LHCN-M2 (cell line): ENCODE measurements at regions not wholly inside any gene's neighbourhood (a gene's known extent, or its start where the extent isn't known, plus 50 kb on each side); places are given as distances from the start of the nearest gene placed in this dataset.

Experiments
- DNase-seq: peaks from one replicate; pipeline ENCODE4 v3.0.0-alpha.2; 2012; ENCODE audit warnings: low read depth

GRCh38 chr3:31452495-31453106 is 80.1 kb upstream of the STT3B start:
- no peak for DNase-seq

GRCh38 chr3:31453430-31453829 is 79.3 kb upstream of the STT3B start:
- no peak for DNase-seq

- DNase-seq = no peak
Measured at GRCh38 chr3:31455524-31455923, 77.2 kb upstream of the STT3B start.

GRCh38 chr3:31456373-31456772 is 76.4 kb upstream of the STT3B start:
- no peak for DNase-seq

GRCh38 chr3:31461426-31461825 is 71.3 kb upstream of the STT3B start:
- DNase-seq = no peak

GRCh38 chr3:31462050-31462569 is 70.6 kb upstream of the STT3B start:
- DNase-seq = no peak

- peak; percentile 42 for DNase-seq
Measured at GRCh38 chr3:31465999-31466398, 66.7 kb upstream of the STT3B start.

GRCh38 chr3:31466866-31467265 is 65.9 kb upstream of the STT3B start:
- DNase-seq = no peak

- no peak for DNase-seq
Measured at GRCh38 chr3:31468433-31468832, 64.3 kb upstream of the STT3B start.

DNA sequence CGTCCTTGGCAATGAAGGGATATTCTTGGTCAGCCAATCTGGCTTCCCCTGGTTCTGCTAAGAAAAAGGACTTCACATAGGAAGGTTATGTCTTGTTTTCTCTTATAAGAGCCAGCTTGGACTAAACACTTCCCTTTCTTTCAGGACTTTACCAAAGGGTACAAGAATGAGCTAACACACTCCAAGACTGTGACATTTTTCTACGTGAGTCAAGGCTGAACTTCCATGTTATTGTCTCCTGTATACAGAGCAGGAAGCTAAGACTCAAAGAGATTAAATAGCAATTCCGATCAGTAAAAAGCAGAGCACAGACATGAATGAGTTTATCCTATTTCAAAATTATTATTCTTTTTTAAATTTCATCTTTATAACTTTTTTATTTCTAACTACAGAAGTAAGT is 63.3 kb upstream of the STT3B start:
- DNase-seq = no peak

DNA sequence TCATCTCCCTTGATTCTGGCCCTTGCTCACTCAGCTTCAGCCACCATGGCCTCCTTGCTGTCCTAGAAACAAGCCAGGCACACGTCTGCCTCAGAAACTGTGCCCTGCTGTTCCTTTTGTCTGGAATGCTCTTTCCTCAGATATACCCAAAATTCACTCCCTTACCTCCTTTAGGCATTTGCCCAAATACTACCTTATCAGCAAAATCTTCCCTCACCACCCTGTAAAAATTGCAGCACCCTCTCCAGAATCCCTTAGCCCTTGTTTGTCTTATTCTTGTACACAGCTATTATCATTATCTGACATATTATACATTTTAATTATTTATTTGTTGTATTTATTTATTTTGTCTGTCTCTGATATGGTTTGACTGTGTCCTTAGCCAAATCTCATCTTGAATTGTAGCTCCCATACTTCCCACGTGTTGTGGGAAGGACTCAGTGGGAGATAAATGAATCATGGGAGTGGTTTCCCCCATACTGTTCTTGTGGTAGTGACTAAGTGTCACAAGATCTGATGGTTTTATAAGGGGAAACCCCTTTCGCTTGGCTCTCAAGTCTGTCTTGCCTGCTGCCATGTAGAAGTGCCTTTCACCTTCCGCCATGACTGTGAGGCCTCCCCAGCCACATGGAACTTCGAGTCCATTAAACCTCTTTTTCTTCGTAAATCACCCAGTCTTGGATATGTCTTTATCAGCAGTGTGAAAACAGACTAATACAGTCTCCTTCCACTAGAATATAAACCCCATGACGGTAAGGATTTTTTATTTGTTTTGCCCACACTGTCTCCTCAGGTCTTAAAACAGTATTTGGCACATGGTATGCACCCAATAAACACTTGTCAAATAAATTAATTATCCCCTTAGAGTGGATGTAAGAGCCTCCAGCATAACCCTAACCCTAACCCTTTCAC is 60.0 kb upstream of the STT3B start:
- DNase-seq = peak; percentile 80

GRCh38 chr3:31476209-31476608 is 56.5 kb upstream of the STT3B start:
- no peak for DNase-seq

DNA sequence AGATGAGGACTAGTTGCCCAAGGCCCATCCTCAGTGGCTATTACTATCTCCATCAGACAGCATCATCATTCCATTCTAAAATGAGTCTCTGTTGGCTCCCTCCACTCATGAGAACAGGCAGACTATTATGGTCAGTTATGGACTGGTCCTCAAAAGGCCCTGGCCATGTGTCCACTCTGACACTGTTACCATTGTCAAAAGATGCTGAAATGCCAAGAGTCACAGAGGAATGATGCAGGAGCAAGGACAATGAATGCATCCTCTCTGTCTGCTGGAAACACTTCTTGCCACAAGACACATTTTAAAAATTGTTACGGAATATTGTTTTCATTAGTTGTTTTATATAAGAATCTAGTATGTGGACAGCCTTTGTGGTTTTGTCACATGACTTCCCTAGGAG is 53.3 kb upstream of the STT3B start:
- DNase-seq = no peak

DNA sequence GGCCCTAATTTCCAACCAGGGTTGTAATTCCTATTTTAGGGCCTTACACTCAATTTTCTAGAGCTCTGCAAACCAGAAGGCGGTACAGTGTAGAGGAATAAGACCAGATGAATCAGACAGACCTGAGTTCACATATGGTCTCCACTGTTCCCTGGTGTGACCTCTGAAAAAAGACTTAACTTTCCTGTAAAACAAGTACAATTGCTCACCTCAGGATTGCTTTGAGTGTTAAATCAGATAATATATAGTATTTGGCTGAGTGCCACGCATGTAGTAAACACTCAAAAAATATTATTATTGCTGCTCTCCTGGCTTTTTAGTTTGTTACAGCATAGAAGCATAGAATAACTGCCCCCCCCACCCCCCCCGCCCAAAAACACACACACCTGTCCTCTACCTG is 51.0 kb upstream of the STT3B start:
- no peak for DNase-seq

DNA sequence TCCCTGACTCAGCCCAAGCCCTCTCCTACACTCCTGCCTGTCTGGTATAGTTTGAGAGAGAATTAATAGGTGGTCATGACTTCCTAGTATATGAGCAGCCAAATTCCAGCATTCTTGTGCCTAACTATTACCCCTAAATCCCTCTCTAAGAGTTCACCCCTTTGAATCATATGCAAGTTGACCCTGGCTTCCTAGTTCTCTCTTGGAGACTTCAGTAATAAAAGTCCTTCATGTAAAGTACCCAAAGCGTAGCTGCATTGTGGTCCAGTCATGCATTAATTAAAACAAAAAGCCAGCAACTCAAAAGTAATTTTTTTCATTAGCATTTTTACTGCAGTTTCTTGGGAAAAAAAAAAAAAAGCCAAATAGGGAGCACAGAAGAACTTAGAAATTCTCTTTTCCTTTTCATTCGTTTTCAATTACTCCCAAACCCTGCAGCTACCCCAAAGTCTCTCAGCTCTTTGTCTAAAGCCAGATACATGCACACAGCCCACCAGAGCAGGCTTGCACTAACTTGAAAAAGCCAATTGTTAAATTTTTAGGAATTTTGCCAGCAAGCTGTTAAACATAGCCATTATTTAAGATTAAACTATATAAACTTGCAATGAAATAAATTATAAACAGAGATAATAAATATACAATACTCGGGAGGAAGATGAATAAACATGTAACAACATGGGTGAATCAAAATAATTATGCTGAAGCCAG is 50.1 kb upstream of the STT3B start:
- DNase-seq = no peak
